Hindlimb muscle (tissue), 1 donor: ENCODE measurements at regions not wholly inside any gene's neighbourhood (a gene's known extent, or its start where the extent isn't known, plus 50 kb on each side); places are given as distances from the start of the nearest gene placed in this dataset.
"Not testable (repeated sequence)": the region's sequence is repeated elsewhere in the genome, so short reads cannot be mapped to it uniquely, and the experiment has no call there.

Source experiments
- DNase-seq: peaks from one replicate; pipeline ENCODE4 v3.0.0-alpha.2; 2013

- DNase-seq = no peak
These were observed 72.9 kb upstream of the SEPTIN5 start for GRCh38 chr22:19641254-19641982.

- no peak for DNase-seq
These were observed 72.3 kb upstream of the SEPTIN5 start for GRCh38 chr22:19641983-19642451.

- no peak for DNase-seq
These were observed 70.6 kb upstream of the SEPTIN5 start for GRCh38 chr22:19643448-19644313.

- DNase-seq = no peak
These were observed 69.7 kb upstream of the SEPTIN5 start for GRCh38 chr22:19644314-19645223.

GRCh38 chr22:19645391-19645790, 68.9 kb upstream of the SEPTIN5 start:
- no peak for DNase-seq

- DNase-seq = no peak
These were observed 68.4 kb upstream of the SEPTIN5 start for GRCh38 chr22:19645905-19646304.

- DNase-seq = no peak
These were observed 67.9 kb upstream of the SEPTIN5 start for GRCh38 chr22:19646383-19646782.

GRCh38 chr22:19648419-19648929, 65.8 kb upstream of the SEPTIN5 start:
- DNase-seq = no peak

- no peak for DNase-seq
These were observed 62.0 kb upstream of the SEPTIN5 start for GRCh38 chr22:19652316-19652715.

- DNase-seq = no peak
These were observed 59.8 kb upstream of the SEPTIN5 start for GRCh38 chr22:19654338-19654987.

GRCh38 chr22:19655399-19655798, 58.9 kb upstream of the SEPTIN5 start:
- DNase-seq = no peak

GRCh38 chr22:19656541-19657251, 57.6 kb upstream of the SEPTIN5 start:
- DNase-seq = no peak

GRCh38 chr22:19657252-19658056, 56.8 kb upstream of the SEPTIN5 start:
- no peak for DNase-seq

GRCh38 chr22:19658057-19658966, 56.0 kb upstream of the SEPTIN5 start:
- DNase-seq = no peak

GRCh38 chr22:19658967-19659804, 55.1 kb upstream of the SEPTIN5 start:
- DNase-seq = no peak

GRCh38 chr22:19659805-19660345, 54.4 kb upstream of the SEPTIN5 start:
- DNase-seq = no peak

- DNase-seq = not testable (repeated sequence)
These were observed 53.7 kb upstream of the SEPTIN5 start for GRCh38 chr22:19660583-19660982.

- DNase-seq = no peak
These were observed 53.1 kb upstream of the SEPTIN5 start for GRCh38 chr22:19661156-19661555.
